HepG2 (cell line): ENCODE measurements at regions not wholly inside any gene's neighbourhood (a gene's known extent, or its start where the extent isn't known, plus 50 kb on each side); places are given as distances from the start of the nearest gene placed in this dataset.
A peak's percentile ranks its signal among the peaks of the same experiment; 100 is the strongest.

ENCODE experiments used
- ARID3A ChIP-seq: IDR thresholded peaks from 2 replicates; pipeline ENCODE4 v1.6.1; 2012; ENCODE audit warnings: low read depth, low read length, improper control_type of control experiment
- ATF2 ChIP-seq: sonication (generic); formaldehyde crosslinking; IDR thresholded peaks from 2 replicates; pipeline ENCODE4 v1.4.0; 2020; ENCODE audit warnings: missing genetic modification reagents
- EHMT2 ChIP-seq: fragments of 200-600 bp; sonication (generic); IDR thresholded peaks from 2 replicates; pipeline ENCODE4 v1.7.0; 2017; ENCODE audit warnings: antibody characterized with exemption, low read depth, low read length, borderline replicate concordance
- ELF1 ChIP-seq: sonication (generic); formaldehyde crosslinking; IDR thresholded peaks from 2 replicates; pipeline ENCODE4 v1.4.0; 2020; ENCODE audit warnings: missing genetic modification reagents
- HMGXB4 ChIP-seq, 2 experiments: sonication (generic) in 1 of 2; formaldehyde crosslinking in 1 of 2; IDR thresholded peaks; 2 replicates each; pipeline versions ENCODE4 v1.4.0 to v1.6.1; 2018 to 2020; ENCODE audit warnings: missing genetic modification reagents in 2 of 2, borderline replicate concordance in 1 of 2, low read depth in 1 of 2, mild to moderate bottlenecking in 1 of 2, missing biosample characterization in 1 of 2
- IKZF1 ChIP-seq: fragments of 450-650 bp; IDR thresholded peaks from 2 replicates; pipeline ENCODE4 v1.7.1; 2016
- IKZF5 ChIP-seq: IDR thresholded peaks from 2 replicates; pipeline ENCODE4 v1.6.1; 2018; ENCODE audit warnings: missing genetic modification reagents, mild to moderate bottlenecking, missing compliant biosample characterization
- JUNB ChIP-seq: sonication (generic); formaldehyde crosslinking; IDR thresholded peaks from 2 replicates; pipeline ENCODE4 v1.8.0; 2022; ENCODE audit warnings: missing genetic modification reagents, mild to moderate bottlenecking, borderline replicate concordance
- NFKB2 ChIP-seq: sonication (generic); formaldehyde crosslinking; IDR thresholded peaks from 2 replicates; pipeline ENCODE4 v1.4.0; 2020; ENCODE audit warnings: missing genetic modification reagents, borderline replicate concordance
- PCBP2 ChIP-seq: fragments of 200-400 bp; formaldehyde crosslinking; optimal IDR thresholded peaks from 2 replicates; pipeline ENCODE3; 2018; ENCODE audit warnings: low read length, low read depth; ENCODE audit not compliant: poor library complexity, severe bottlenecking
- SNRNP70 ChIP-seq: fragments of 200-400 bp; formaldehyde crosslinking; IDR thresholded peaks from 2 replicates; pipeline ENCODE4 v1.6.1; 2017; ENCODE audit warnings: mild to moderate bottlenecking, low read depth, low read length, moderate library complexity
- TFAP4 ChIP-seq: sonication (generic); IDR thresholded peaks from 2 replicates; pipeline ENCODE4 v1.6.1; 2016; ENCODE audit warnings: low read depth, borderline replicate concordance
- THAP8 ChIP-seq: sonication (generic); formaldehyde crosslinking; IDR thresholded peaks from 2 replicates; pipeline ENCODE4 v1.5.1; 2020; ENCODE audit warnings: missing genetic modification reagents, mild to moderate bottlenecking, borderline replicate concordance
- ZBTB20 ChIP-seq: sonication (generic); formaldehyde crosslinking; IDR thresholded peaks from 2 replicates; pipeline ENCODE4 v1.8.1; 2023; ENCODE audit warnings: missing genetic modification reagents, low read depth, mild to moderate bottlenecking, borderline replicate concordance
- ZBTB44 ChIP-seq: sonication (generic); formaldehyde crosslinking; IDR thresholded peaks from 2 replicates; pipeline ENCODE4 v1.4.0; 2020; ENCODE audit warnings: missing genetic modification reagents
- ZFX ChIP-seq: sonication (generic); formaldehyde crosslinking; IDR thresholded peaks from 2 replicates; pipeline ENCODE4 v1.4.0; 2020; ENCODE audit warnings: mild to moderate bottlenecking, low read depth, missing genetic modification reagents, moderate library complexity
- ZNF44 ChIP-seq: sonication (generic); formaldehyde crosslinking; IDR thresholded peaks from 2 replicates; pipeline ENCODE4 v1.5.1; 2020; ENCODE audit warnings: mild to moderate bottlenecking, missing genetic modification reagents
- ZNF530 ChIP-seq: sonication (generic); formaldehyde crosslinking; IDR thresholded peaks from 2 replicates; pipeline ENCODE4 v1.5.0; 2020; ENCODE audit warnings: low read depth, mild to moderate bottlenecking, missing genetic modification reagents
- ZNF567 ChIP-seq: sonication (generic); formaldehyde crosslinking; IDR thresholded peaks from 2 replicates; pipeline ENCODE4 v1.8.1; 2023; ENCODE audit warnings: mild to moderate bottlenecking, missing genetic modification reagents, borderline replicate concordance

- no peak for TF ChIP-seq ZNF44
- TF ChIP-seq TFAP4 = no peak
- TF ChIP-seq JUNB (CRISPR knock-in tag) = no peak
- peak; percentile 60; the same call in 1 of the 2 replicates for TF ChIP-seq IKZF5 (CRISPR knock-in tag)
- TF ChIP-seq EHMT2 = no peak
- peak; percentile 66 for TF ChIP-seq ELF1 (CRISPR knock-in tag)
- TF ChIP-seq ZNF567 = no peak
- no peak for TF ChIP-seq ZNF530 (CRISPR knock-in tag)
- TF ChIP-seq IKZF1 = no peak
- TF ChIP-seq NFKB2 (CRISPR knock-in tag) = no peak
- TF ChIP-seq PCBP2 = no peak
- TF ChIP-seq THAP8 = no peak
- TF ChIP-seq SNRNP70 = no peak
- TF ChIP-seq HMGXB4 (CRISPR knock-in tag; IDR thresholded peaks at IDR 0.05; ENCODE audit: borderline replicate concordance in 1 of 2, low read depth in 1 of 2) = peak; percentile 70 to 82; a peak in 3 of 4 replicates
- TF ChIP-seq ZBTB44 (CRISPR knock-in tag) = no peak
- no peak for TF ChIP-seq ZFX (CRISPR knock-in tag)
- no peak for TF ChIP-seq ZBTB20 (CRISPR knock-in tag)
- TF ChIP-seq ATF2 = 0 out of 2 replicates have a peak, but pooled peaks have one; percentile 27
- no peak for TF ChIP-seq ARID3A
Observed at GRCh38 chr15:79595995-79596622, 164.0 kb downstream of the MINAR1 start (continued).
